GM12873 (cell line): ENCODE measurements at regions not wholly inside any gene's neighbourhood (a gene's known extent, or its start where the extent isn't known, plus 50 kb on each side); places are given as distances from the start of the nearest gene placed in this dataset.

ENCODE experiments used
- CTCF ChIP-seq: IDR thresholded peaks from 2 replicates; pipeline ENCODE4 v1.5.1; 2012; ENCODE audit warnings: low read depth, mild to moderate bottlenecking, moderate library complexity, low read length, control low read depth; ENCODE audit not compliant: insufficient read depth; ENCODE audit errors: missing control alignments

DNA sequence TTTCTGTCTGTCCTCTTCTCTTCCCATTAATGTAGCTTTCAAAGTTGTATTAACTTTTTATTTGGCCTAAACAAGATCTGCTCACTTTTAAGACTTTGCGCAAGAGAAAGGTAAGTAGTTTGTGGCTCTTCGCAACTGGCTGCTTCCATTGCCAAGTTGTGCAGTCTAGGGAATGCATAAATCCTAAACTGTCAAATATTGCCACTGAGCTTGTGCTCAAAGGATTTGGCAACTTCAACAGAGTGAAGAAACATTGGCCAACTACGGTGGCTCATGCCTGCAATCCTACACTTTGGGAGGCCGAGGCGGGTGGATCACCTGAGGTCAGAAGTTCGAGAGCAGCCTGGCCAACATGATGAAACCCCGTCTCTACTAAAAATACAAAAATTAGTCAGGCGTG lies 826.4 kb downstream of the EPHA4 start:
- TF ChIP-seq CTCF, result no peak

DNA sequence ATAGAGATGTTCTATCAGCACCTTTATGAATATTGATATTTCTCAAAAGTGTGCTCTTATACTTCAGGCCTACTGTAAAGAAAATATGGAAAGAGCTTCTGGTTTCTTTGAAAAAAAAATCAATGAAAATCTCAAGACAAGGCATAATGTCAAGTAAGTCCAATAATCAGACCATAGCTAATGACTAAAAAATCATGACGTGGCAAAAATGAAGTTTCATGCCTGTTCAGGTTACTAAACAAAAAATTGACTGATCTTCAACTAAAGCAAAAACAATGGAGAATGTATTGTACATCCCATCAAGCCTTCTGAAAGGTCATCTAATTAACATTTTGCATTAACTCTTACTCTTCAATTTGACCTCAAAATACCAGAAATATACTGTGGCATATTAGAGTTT lies 824.4 kb downstream of the EPHA4 start:
- no peak for TF ChIP-seq CTCF

DNA sequence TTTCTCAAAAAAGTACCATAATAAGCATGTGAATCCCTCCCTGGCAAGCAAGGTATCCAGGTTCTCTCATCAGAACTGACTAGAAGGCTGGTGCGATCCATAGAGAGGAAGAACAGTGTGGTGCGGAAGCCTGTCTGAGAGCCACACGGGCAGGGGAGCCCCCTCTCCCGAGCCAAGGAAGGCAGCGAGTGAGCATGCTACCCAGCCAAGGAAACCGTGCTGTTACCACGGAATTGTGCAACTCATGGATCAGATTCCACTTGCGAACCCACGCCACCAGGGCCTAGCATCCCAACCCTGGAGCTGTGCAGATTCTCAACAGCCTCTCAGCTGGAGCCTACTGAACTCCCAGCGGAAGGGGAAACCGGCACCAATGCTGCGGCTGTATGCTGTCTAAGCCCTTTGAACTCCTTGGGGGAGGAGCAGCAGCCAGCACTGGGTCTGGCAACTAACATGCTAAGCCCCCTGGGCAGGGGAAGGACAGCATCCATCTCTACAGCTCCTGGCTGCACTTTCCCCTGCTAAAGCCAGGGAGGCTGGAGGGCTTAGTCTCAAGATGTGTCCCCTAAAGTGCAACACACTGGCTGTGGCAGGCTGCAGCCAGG lies 823.1 kb downstream of the EPHA4 start:
- TF ChIP-seq CTCF, result no peak

DNA sequence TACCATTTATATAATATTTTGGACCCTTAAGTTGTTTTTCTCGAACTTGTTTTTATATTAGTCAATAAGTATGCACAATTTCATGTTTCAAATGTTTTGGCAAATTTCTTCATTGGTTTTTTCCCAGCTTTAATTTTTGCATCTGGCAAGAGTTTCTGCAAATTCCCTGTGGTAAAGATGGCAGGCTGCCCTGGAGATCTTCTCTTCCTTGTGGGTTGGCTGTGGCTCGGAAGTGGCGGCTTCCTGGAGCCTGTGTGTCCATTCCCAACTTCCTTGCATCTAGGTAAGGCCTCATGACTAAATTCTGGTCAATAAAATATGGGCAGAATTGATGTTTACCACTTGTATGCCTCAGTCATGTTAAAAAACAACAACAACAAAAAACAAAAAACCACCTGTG lies 818.6 kb downstream of the EPHA4 start:
- TF ChIP-seq CTCF, result no peak

- TF ChIP-seq CTCF, result no peak
Observed at GRCh38 chr2:220756653-220757052, 815.5 kb downstream of the EPHA4 start.

DNA sequence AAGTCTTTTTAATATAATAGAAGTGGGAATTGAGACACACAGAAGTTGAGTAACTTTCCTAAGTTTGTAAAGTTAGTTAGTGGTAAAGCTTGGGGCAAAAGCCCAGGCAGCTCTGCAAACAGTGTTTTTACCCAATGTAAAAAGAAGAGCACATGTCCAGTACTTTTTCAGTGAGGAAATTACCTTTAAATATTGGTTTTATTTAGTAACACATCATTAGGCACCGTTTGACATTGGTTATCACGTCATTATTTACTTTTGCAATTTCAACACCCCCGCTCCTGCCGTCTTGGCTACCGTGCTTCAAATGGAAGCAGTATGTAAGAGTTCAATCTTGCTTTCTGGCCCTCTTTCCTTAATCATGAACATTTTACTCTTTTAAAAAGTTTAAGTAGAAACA lies 807.9 kb downstream of the EPHA4 start:
- TF ChIP-seq CTCF, result no peak

DNA sequence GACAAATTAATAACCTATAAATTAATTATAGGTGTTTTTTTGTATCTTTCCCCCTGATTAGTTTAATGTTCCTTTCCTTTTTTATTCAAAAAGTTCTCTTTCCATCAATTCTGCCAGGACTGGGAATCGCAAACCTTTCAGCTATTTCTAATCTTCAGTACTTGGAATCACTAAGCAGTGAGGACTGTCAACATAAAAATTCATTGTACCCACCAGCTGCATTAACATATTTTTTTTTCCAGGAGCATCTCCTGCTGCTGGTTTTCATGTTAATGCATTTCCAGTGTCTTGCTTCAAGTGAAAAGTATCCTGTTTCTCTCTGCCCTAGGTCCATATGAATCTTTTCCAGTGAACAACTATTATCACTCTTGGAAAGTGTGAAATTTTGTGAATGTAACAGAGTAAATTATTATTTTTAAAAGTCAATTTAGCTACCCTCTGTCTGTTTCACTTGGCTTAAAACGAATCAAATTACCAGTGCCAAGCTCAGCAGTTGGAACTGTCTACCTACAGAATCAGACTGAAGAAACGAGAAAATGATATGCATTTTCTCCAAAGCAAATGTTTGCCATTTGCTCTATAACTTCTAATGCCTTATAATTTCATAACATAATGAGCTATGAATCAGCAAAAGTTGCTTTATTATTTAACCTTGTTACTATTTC lies 804.4 kb downstream of the EPHA4 start:
- TF ChIP-seq CTCF, result no peak
